SU-DHL-6 (cell line): ENCODE measurements at regions not wholly inside any gene's neighbourhood (a gene's known extent, or its start where the extent isn't known, plus 50 kb on each side); places are given as distances from the start of the nearest gene placed in this dataset.

Source experiments
- CTCF ChIP-seq: fragments of 200-600 bp; sonication (generic); IDR thresholded peaks from one replicate; pipeline ENCODE4 v1.5.1; 2017; ENCODE audit warnings: antibody characterized with exemption, mild to moderate bottlenecking, low read length, moderate library complexity; ENCODE audit not compliant: insufficient read depth, poor library complexity, severe bottlenecking
- EZH2phosphoT487 ChIP-seq: fragments of 200-600 bp; sonication (generic), shearing (Covaris generic); conservative IDR thresholded peaks from 2 replicates; pipeline ENCODE4 v1.6.1; 2018; ENCODE audit warnings: mild to moderate bottlenecking, antibody characterized with exemption, low read length, moderate library complexity, mixed read lengths

GRCh38 chr3:31220431-31220830 is 312.3 kb upstream of the STT3B start:
- TF ChIP-seq CTCF (no peak), EZH2phosphoT487 (no peak)
